Right lobe of liver (tissue), 6 donors: ENCODE measurements at regions not wholly inside any gene's neighbourhood (a gene's known extent, or its start where the extent isn't known, plus 50 kb on each side); places are given as distances from the start of the nearest gene placed in this dataset.

Experiments used
- ATAC-seq, 4 donors: fragments of 200-7000 bp; cut with Tn5 transposase; one replicate each; pipeline ENCODE4 v1.9.1; 2020; ENCODE audit warnings: mild to moderate bottlenecking in 4 of 4, moderate library complexity in 4 of 4
- DNase-seq, 3 donors: peaks; one replicate each; pipeline ENCODE4 v3.0.0-alpha.2; 2020
- H3K27ac ChIP-seq, 3 donors: fragments of 200-600 bp; one replicate each; pipeline ENCODE4 v1.8.0; 2022
- H3K27me3 ChIP-seq, 2 donors: fragments of 200-600 bp; one replicate each; pipeline ENCODE4 v1.8.0; 2022
- H3K36me3 ChIP-seq, 4 donors: fragments of 200-600 bp; sonication (generic) in 1 of 4; one replicate each; pipeline versions ENCODE4 v1.5.1 to v1.8.0; 2017 to 2022; ENCODE audit warnings: control low read depth in 1 of 4
- H3K4me1 ChIP-seq, 4 donors: fragments of 200-600 bp; sonication (generic) in 1 of 4; one replicate each; pipeline versions ENCODE4 v1.5.1 to v1.8.0; 2017 to 2022; ENCODE audit warnings: control low read depth in 1 of 4
- H3K4me3 ChIP-seq, 3 donors: fragments of 200-600 bp; one replicate each; pipeline ENCODE4 v1.8.0; 2022
- H3K9me3 ChIP-seq, 4 donors: fragments of 200-600 bp; sonication (generic) in 1 of 4; one replicate each; pipeline versions ENCODE4 v1.5.1 to v1.8.0; 2017 to 2022; ENCODE audit warnings: control low read depth in 1 of 4
- POLR2A ChIP-seq: fragments of 450-650 bp; IDR thresholded peaks from one replicate; pipeline ENCODE4 v1.6.1; 2017; ENCODE audit warnings: antibody characterized with exemption, mild to moderate bottlenecking
- WGBS: methylation state at CpG from one replicate; pipeline ENCODE4 v1.1.6; 2018; ENCODE audit warnings: low coverage, low lambda C conversion rate; ENCODE audit not compliant: insufficient coverage; ENCODE audit errors: missing lambda C conversion rate; 5-methylcytosine and 5-hydroxymethylcytosine counted together
- intact Hi-C, 2 donors: fragments of 100-400 bp; cut with DNase I; formaldehyde crosslinking; loops; one replicate each; pipeline versions ENCODE4 v1.11.2 to v1.14.1; 2022
- TF ChIP-seq, protein P1 (sequence below), 4 donors: fragments of 200-600 bp in 3 of 4; fragments of 450-650 bp in 1 of 4; IDR thresholded peaks; one replicate each; pipeline versions ENCODE4 v1.5.1 to v1.8.0; 2016 to 2022; ENCODE audit warnings: antibody characterized with exemption in 4 of 4, mild to moderate bottlenecking in 2 of 4
- donor health status: DM: no; HTN: yes; CAD: no.
- donor health status: DM: no; HTN: no; CAD: no.
- donor health status: DM: no; HTN: no; CAD: no.
- donor health status: DM: no; HTN: yes; CAD: no.
- donor health status: DM: no; HTN: yes; CAD: no.

- Histone ChIP-seq H3K4me1 (no peaks in the 10 kb centered on the region), H3K4me3 (no peak overlapping the region), H3K27ac (no peak overlapping the region), H3K9me3 (no peaks in the 10 kb centered on the region), H3K27me3 (peaks cover 0 to 4% of the 10 kb centered on the region in 2 donors), H3K36me3 (no peaks in the 10 kb centered on the region)
- ATAC-seq, result no peak
- DNase-seq, result no peak
- intact Hi-C loops, result no loop called here
- no peak for TF ChIP-seq POLR2A
- TF ChIP-seq, protein P1, sequence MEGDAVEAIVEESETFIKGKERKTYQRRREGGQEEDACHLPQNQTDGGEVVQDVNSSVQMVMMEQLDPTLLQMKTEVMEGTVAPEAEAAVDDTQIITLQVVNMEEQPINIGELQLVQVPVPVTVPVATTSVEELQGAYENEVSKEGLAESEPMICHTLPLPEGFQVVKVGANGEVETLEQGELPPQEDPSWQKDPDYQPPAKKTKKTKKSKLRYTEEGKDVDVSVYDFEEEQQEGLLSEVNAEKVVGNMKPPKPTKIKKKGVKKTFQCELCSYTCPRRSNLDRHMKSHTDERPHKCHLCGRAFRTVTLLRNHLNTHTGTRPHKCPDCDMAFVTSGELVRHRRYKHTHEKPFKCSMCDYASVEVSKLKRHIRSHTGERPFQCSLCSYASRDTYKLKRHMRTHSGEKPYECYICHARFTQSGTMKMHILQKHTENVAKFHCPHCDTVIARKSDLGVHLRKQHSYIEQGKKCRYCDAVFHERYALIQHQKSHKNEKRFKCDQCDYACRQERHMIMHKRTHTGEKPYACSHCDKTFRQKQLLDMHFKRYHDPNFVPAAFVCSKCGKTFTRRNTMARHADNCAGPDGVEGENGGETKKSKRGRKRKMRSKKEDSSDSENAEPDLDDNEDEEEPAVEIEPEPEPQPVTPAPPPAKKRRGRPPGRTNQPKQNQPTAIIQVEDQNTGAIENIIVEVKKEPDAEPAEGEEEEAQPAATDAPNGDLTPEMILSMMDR (IDR thresholded peaks at IDR 0.05), result no peak
- WGBS, result 42% methylated on average over 2 of the region's 2 CpGs
Measured at GRCh38 chrX:132559101-132559500, 70.3 kb upstream of the MBNL3 start.

DNA sequence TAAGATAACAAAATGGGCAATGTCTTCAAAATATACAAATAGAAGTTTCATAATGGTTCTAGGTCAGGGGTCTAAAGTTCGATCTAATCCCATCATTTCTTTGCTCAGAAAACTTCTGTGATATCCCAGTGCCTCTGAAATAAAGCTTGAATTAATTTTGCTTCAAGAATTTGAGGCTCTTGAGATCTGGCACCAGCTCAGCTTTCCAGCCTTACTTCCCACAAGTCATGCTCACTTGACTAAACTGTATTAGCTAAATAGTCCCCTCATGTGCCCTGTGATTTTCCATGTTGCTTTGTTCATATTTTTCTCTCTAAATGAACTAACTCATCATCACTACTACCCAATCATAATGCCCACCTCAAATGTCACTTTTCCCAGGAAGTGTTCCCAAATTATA lies 50.8 kb upstream of the MBNL3 start:
- H3K36me3 ChIP-seq, result no peaks in the 10 kb centered on the region
- 42% methylated on average over 1 of the region's 1 CpG for WGBS
- TF ChIP-seq POLR2A, result no peak
- TF ChIP-seq, protein P1 (IDR thresholded peaks at IDR 0.05), result no peak

More for the DNA sequence above, 50.8 kb upstream of the MBNL3 start:
- Histone ChIP-seq H3K27ac (no peak overlapping the region), H3K4me3 (no peak overlapping the region), H3K9me3 (no peaks in the 10 kb centered on the region), H3K4me1 (no peaks in the 10 kb centered on the region), H3K27me3 (peaks cover 0 to 1% of the 10 kb centered on the region in 2 donors)
- ATAC-seq, result no peak
- no peak for DNase-seq
- intact Hi-C loops, result no loop called here
